ENCODE measurements at regions not wholly inside any gene's neighbourhood (a gene's known extent, or its start where the extent isn't known, plus 50 kb on each side); places are given as distances from the start of the nearest gene placed in this dataset.

- TF ChIP-seq CTCF (IDR thresholded peaks at IDR 0.05; ENCODE audit: low read depth, low read length) (no peak), POLR2A (IDR thresholded peaks at IDR 0.05; ENCODE audit: extremely low read depth, insufficient read length) (no peak), MAX (IDR thresholded peaks at IDR 0.05; ENCODE audit: low read depth, low read length) (no peak)
Observed at GRCh38 chr12:77609016-77609415, 221.7 kb upstream of the NAV3 start.
